ENCODE measurements at regions not wholly inside any gene's neighbourhood (a gene's known extent, or its start where the extent isn't known, plus 50 kb on each side); places are given as distances from the start of the nearest gene placed in this dataset.

DNA sequence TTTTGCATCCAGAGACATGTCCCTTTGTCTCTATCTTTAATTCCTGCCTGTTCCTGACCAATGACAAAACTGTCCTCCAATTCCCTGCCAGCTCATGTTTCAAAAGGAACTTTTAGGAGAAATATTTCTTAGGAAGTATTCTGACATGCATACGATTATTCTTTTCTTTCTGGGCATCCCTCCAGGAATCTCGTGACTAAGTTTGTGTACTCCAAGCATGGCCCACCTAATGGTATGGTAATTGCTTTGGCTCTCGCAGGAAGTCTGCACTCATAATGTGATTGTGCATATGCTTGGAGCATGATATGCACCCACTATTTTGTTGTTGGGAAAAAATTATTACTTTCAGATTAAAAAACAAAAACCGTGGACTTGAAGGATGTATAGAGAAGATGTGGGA, 256.4 kb downstream of the PRDM2 start:
- no peak for TF ChIP-seq EZH2phosphoT487 (IDR thresholded peaks at IDR 0.05; ENCODE audit: borderline replicate concordance, low read length)
- no peak for TF ChIP-seq EZH2 (IDR thresholded peaks at IDR 0.05; ENCODE audit: low read length, unreplicated experiment)
- TF ChIP-seq, protein P1, sequence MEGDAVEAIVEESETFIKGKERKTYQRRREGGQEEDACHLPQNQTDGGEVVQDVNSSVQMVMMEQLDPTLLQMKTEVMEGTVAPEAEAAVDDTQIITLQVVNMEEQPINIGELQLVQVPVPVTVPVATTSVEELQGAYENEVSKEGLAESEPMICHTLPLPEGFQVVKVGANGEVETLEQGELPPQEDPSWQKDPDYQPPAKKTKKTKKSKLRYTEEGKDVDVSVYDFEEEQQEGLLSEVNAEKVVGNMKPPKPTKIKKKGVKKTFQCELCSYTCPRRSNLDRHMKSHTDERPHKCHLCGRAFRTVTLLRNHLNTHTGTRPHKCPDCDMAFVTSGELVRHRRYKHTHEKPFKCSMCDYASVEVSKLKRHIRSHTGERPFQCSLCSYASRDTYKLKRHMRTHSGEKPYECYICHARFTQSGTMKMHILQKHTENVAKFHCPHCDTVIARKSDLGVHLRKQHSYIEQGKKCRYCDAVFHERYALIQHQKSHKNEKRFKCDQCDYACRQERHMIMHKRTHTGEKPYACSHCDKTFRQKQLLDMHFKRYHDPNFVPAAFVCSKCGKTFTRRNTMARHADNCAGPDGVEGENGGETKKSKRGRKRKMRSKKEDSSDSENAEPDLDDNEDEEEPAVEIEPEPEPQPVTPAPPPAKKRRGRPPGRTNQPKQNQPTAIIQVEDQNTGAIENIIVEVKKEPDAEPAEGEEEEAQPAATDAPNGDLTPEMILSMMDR (conservative IDR thresholded peaks at IDR 0.05; ENCODE audit: low read depth, low read length) = no peak
- H3K4me2 ChIP-seq (ENCODE audit: low read length) = no peak overlapping the region
- no peaks in the 10 kb centered on the region for H3K9me2 ChIP-seq (replicated peaks; ENCODE audit: low read length)
- DNase-seq (peak; percentile 57), ATAC-seq (no peak)
- no peak overlapping the region for H3K4me3 ChIP-seq (ENCODE audit: low read length)
- peaks cover 25% of the 10 kb centered on the region for H3K27me3 ChIP-seq (ENCODE audit: low read length)
- no peaks in the 10 kb centered on the region for H3K79me2 ChIP-seq (ENCODE audit: low read length)
- intact Hi-C loops (cut with micrococcal nuclease) = no loop called here
- H3K9ac ChIP-seq (ENCODE audit: low read length) = no peak overlapping the region
- no peaks in the 10 kb centered on the region for H3K4me1 ChIP-seq (ENCODE audit: insufficient read depth, low read length)
- H3K27ac ChIP-seq (ENCODE audit: low read length) = no peak overlapping the region
- CTCF ChIA-PET = no interaction called here
- no peaks in the 10 kb centered on the region for H3K36me3 ChIP-seq (ENCODE audit: low read depth, low read length)
- H2AFZ ChIP-seq (ENCODE audit: low read length) = no peak overlapping the region
- H3F3A ChIP-seq (ENCODE audit: low read length, unreplicated experiment) = no peaks in the 10 kb centered on the region
- POLR2A ChIA-PET (ENCODE audit: unreplicated experiment) = no interaction called here
- no TSS peak for BruUV-seq (replicated peaks)
- no peaks in the 10 kb centered on the region for H4K20me1 ChIP-seq (ENCODE audit: low read length)
- H3K9me3 ChIP-seq (ENCODE audit: low read length) = no peaks in the 10 kb centered on the region

DNA sequence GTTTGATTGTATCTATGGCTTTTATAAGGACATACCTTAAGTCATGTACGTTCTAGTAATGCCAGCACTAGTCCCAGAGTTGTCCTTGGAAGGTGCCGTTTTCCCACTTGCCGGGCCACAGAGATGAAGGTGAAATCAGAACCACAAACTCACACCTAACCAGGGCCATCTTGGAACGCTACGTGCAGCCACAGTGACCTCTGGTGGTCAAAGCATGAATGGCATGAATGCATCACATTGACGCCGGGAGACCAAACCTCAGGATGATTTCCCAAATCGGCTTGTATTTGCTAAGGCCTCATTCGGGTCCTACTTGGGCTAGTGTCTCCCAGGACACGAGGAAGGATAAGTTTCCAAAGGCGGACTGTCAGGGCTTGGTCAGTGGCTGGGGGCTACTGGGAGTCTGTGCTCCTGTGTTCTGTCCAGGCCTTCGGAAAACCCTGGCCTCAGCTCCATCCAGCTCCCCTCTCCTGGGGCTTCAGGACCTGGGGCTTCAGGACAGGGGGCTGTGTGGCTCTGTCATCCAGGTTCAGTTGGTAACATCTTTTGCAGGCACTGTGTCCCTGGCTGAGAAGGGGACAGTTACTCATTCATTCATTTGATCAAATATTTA, 260.5 kb downstream of the PRDM2 start:
- Histone ChIP-seq H4K20me1 (ENCODE audit: low read length) (no peaks in the 10 kb centered on the region), H2AFZ (ENCODE audit: low read length) (peak overlapping the region; percentile 41; the same call in 1 of the 2 replicates), H3K27me3 (ENCODE audit: low read length) (no peaks in the 10 kb centered on the region), H3K9me2 (replicated peaks; ENCODE audit: low read length) (no peaks in the 10 kb centered on the region), H3K4me1 (ENCODE audit: insufficient read depth, low read length) (no peaks in the 10 kb centered on the region), H3F3A (ENCODE audit: low read length, unreplicated experiment) (no peaks in the 10 kb centered on the region), H3K79me2 (ENCODE audit: low read length) (no peaks in the 10 kb centered on the region), H3K27ac (ENCODE audit: low read length) (no peak overlapping the region), H3K9me3 (ENCODE audit: low read length) (no peaks in the 10 kb centered on the region), H3K4me2 (ENCODE audit: low read length) (peak overlapping the region; percentile 37; the same call in 1 of the 2 replicates), H3K36me3 (ENCODE audit: low read depth, low read length) (no peaks in the 10 kb centered on the region), H3K4me3 (ENCODE audit: low read length) (no peak overlapping the region), H3K9ac (ENCODE audit: low read length) (no peak overlapping the region)
- CTCF ChIA-PET = no interaction called here
- POLR2A ChIA-PET (ENCODE audit: unreplicated experiment) = no interaction called here
- peak; percentile 84 for DNase-seq
- intact Hi-C loops (cut with micrococcal nuclease) = loop anchor here (1.0 to 10.0 kb wide), 3 partner anchors 131 to 1144 kb away; no protein-coding TSS in a partner anchor
- no TSS peak for BruUV-seq (replicated peaks)
- TF ChIP-seq, protein P1 (conservative IDR thresholded peaks at IDR 0.05; ENCODE audit: low read depth, low read length) = peak; percentile 93
- no peak for TF ChIP-seq EZH2 (IDR thresholded peaks at IDR 0.05; ENCODE audit: low read length, unreplicated experiment)
- peak; percentile 84 for ATAC-seq

DNA sequence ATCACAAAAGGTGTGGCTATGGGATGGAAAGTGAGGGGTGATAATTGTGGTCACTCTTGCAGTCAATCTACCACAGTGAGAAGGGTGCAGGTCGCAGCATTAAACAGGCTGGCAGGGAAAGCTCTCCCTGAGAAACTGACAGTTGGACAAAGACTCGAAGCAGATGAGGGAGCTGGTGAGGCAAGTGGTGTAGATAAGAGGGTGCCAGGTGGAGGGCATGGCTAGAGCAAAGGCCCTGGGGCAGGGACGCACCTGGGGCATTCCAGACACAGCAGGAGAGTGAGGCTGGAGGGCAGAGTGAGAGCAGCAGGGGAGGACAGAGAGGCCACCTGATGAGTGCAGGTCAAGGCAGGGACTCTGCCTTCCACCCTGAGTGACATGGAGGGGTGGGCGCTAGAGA, 264.8 kb downstream of the PRDM2 start:
- BruUV-seq (replicated peaks) = no TSS peak
- Histone ChIP-seq H3K4me2 (ENCODE audit: low read length) (no peak overlapping the region), H3K79me2 (ENCODE audit: low read length) (no peaks in the 10 kb centered on the region), H3F3A (ENCODE audit: low read length, unreplicated experiment) (no peaks in the 10 kb centered on the region), H3K36me3 (ENCODE audit: low read depth, low read length) (no peaks in the 10 kb centered on the region), H3K9me2 (replicated peaks; ENCODE audit: low read length) (no peaks in the 10 kb centered on the region), H3K27me3 (ENCODE audit: low read length) (no peaks in the 10 kb centered on the region), H3K4me1 (ENCODE audit: insufficient read depth, low read length) (0 out of 2 replicates have a peak, but pooled peaks cover 5% of the 10 kb centered on the region), H3K4me3 (ENCODE audit: low read length) (no peak overlapping the region), H2AFZ (ENCODE audit: low read length) (no peak overlapping the region), H4K20me1 (ENCODE audit: low read length) (no peaks in the 10 kb centered on the region), H3K9me3 (ENCODE audit: low read length) (no peaks in the 10 kb centered on the region), H3K9ac (ENCODE audit: low read length) (no peak overlapping the region), H3K27ac (ENCODE audit: low read length) (no peak overlapping the region)
- DNase-seq (no peak), ATAC-seq (no peak)
- ChIA-PET CTCF (interaction anchor here (1.1 kb wide), 1 partner anchor 149 kb away, joined by 3 read pairs; no protein-coding TSS in a partner anchor), POLR2A (ENCODE audit: unreplicated experiment) (no interaction called here)
- TF ChIP-seq EZH2 (IDR thresholded peaks at IDR 0.05; ENCODE audit: low read length, unreplicated experiment) (no peak), EZH2phosphoT487 (IDR thresholded peaks at IDR 0.05; ENCODE audit: borderline replicate concordance, low read length) (no peak)
- TF ChIP-seq, protein P1 (conservative IDR thresholded peaks at IDR 0.05; ENCODE audit: low read depth, low read length) = no peak
- intact Hi-C loops (cut with micrococcal nuclease) = loop anchor here (5.0 to 10.0 kb wide), 3 partner anchors 138 to 1140 kb away; no protein-coding TSS in a partner anchor
